HFF-Myc (cell line): ENCODE measurements at regions not wholly inside any gene's neighbourhood (a gene's known extent, or its start where the extent isn't known, plus 50 kb on each side); places are given as distances from the start of the nearest gene placed in this dataset.
A peak's percentile ranks its signal among the peaks of the same experiment; 100 is the strongest.

ENCODE experiments used
- DNase-seq: peaks from one replicate; pipeline ENCODE4 v3.0.0-alpha.2; 2011; ENCODE audit warnings: low read depth; ENCODE audit errors: extremely low read depth
- H3K4me3 ChIP-seq: replicated peaks from 2 replicates; pipeline ENCODE4 v1.5.1; 2011; ENCODE audit warnings: low read depth, mild to moderate bottlenecking, control low read depth, low read length
- CTCF ChIP-seq: IDR thresholded peaks from 2 replicates; pipeline ENCODE4 v1.5.1; 2012; ENCODE audit warnings: mild to moderate bottlenecking, low read depth, low read length, control low read depth; ENCODE audit errors: missing control alignments

DNA sequence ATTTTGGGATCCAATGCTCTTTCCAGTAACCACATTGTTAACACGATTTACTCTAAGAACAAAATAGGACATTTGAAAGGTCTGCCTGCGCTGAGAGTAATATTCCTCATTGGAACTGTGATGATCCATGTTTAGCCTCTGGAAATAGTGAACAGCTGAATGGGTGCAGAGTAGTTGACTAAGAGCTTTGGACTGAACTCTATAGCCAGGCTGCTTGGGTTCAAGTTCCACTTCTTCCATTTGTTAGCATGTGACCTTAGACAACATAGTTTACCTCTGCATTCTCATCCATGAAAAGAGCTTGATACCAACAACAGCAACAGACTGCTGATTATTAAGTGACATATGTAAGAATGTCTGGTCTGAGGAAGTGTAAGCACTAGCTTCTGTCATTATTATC is 128.3 kb upstream of the MMADHC start:
- no peak overlapping the region for H3K4me3 ChIP-seq
- no peak for DNase-seq
- no peak for TF ChIP-seq CTCF

- TF ChIP-seq CTCF, result peak; percentile 76
- peak; percentile 56 for DNase-seq
Measured at GRCh38 chr2:149715005-149715592, 127.5 kb upstream of the MMADHC start.

DNA sequence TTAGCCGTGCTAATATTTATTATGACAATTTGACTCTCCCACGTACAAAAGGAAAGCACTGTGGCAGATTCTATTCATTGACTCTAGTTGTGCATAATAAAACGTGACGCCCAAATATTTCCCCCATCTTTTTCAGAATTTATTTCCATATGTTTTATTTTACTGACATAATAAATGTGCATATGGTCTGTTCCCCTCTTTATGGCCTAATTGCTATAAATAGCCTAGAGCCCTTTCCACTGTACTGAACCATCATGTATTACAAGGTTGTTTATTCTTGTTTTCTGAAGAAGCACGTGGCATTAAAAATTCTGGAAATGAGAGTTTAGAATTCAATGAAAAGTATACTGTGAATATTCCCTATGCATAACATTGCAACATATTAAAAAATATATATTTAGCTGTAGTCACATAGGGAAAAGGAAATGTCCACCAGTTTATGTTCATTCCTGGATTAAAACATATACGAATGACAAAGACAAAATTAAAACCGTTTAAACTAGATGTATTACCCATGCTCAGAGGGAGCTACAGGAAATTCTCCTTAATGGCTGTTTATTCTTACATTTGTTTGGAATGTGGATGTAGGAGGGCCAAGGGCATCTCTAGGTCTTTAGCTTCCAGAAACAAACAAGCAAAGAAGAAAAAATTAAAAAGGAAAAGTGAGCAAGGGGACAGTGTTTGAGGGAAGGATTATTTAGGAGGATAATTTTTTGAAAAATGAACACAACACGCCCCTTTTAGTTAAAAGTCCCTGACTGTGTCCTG is 122.1 kb upstream of the MMADHC start:
- no peak for DNase-seq
- H3K4me3 ChIP-seq, result no peak overlapping the region
- TF ChIP-seq CTCF, result no peak

More at GRCh38 chr2:149715005-149715592, 127.5 kb upstream of the MMADHC start:
- H3K4me3 ChIP-seq, result no peak overlapping the region

GRCh38 chr2:149703281-149703680 is 115.7 kb upstream of the MMADHC start:
- no peak overlapping the region for H3K4me3 ChIP-seq
- TF ChIP-seq CTCF, result no peak
- no peak for DNase-seq

GRCh38 chr2:149702571-149702970 is 115.0 kb upstream of the MMADHC start:
- no peak for TF ChIP-seq CTCF
- H3K4me3 ChIP-seq, result no peak overlapping the region
- no peak for DNase-seq

- no peak for TF ChIP-seq CTCF
- no peak for DNase-seq
- H3K4me3 ChIP-seq, result no peak overlapping the region
Measured at GRCh38 chr2:149701241-149701640, 113.7 kb upstream of the MMADHC start.

DNA sequence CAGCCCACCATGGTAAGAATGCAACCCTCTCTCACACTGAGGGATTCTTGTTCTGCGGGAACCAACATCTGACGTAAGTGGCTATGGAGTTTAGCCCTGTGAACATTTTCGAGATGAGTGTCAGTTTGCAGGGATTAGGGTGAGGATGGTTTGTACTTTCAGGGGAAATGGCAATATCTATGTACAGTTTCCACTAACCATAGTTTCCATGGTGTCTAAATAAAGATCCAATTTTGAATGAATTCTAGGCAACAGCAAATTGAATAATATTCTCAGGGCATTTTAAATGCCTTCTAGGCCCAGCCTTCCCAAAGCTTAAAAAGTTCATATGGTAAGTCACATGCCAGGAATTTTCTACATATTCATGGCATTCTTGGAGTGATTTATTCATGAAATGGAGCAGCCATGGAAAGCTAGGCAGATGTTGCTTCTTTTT is 105.4 kb upstream of the MMADHC start:
- no peak overlapping the region for H3K4me3 ChIP-seq
- TF ChIP-seq CTCF, result no peak
- no peak for DNase-seq
